Type B pancreatic cell (in vitro differentiated cells): ENCODE measurements at regions not wholly inside any gene's neighbourhood (a gene's known extent, or its start where the extent isn't known, plus 50 kb on each side); places are given as distances from the start of the nearest gene placed in this dataset.
"Not testable (repeated sequence)": the region's sequence is repeated elsewhere in the genome, so short reads cannot be mapped to it uniquely, and the experiment has no call there.

Experiments
- DNase-seq: peaks from one replicate; pipeline ENCODE4 v3.0.0; 2021; ENCODE audit warnings: mixed read lengths; ENCODE audit not compliant: unreplicated experiment; ENCODE audit errors: extremely low spot score
- H3K27ac Mint-ChIP-seq: 2 replicates; pipeline ENCODE4 v1.8.0; 2021; ENCODE audit warnings: mild to moderate bottlenecking, mixed read lengths
- H3K27me3 Mint-ChIP-seq: 2 replicates; pipeline ENCODE4 v1.8.0; 2021; ENCODE audit warnings: mixed read lengths
- H3K36me3 Mint-ChIP-seq: 2 replicates; pipeline ENCODE4 v1.8.0; 2021; ENCODE audit warnings: mixed read lengths
- H3K4me1 Mint-ChIP-seq: one replicate; pipeline ENCODE4 v1.8.0; 2021; ENCODE audit warnings: mixed read lengths; ENCODE audit not compliant: unreplicated experiment
- H3K4me3 Mint-ChIP-seq: 2 replicates; pipeline ENCODE4 v1.8.0; 2021; ENCODE audit warnings: mild to moderate bottlenecking, mixed read lengths
- H3K9me3 Mint-ChIP-seq: 2 replicates; pipeline ENCODE4 v1.8.0; 2021; ENCODE audit warnings: mixed read lengths
- CTCF ChIP-seq: fragments of 200-600 bp; sonication (generic); conservative IDR thresholded peaks from 2 replicates; pipeline ENCODE4 v1.5.0; 2021; ENCODE audit warnings: antibody characterized with exemption, mild to moderate bottlenecking

DNA sequence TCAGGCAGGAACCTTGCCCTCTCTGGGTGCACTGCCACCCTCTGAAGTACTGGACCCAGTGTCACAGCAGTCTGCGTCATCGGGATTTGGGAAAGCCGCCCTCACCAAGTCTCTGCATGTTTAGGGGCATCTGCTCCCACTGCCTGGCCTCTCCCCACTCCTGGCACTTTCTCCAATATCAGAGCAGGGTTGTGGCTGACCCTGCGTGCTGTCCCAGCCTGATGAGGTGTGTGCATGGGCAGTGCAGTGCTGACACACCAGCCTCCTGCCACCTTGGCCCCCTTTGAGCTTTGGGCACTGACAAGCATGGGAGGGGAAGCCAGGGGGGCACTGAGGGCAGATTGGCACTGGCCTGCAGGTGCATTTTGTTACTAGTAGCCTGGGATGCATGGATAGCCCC lies 652.5 kb downstream of the GABRG1 start:
- Mint-ChIP-seq H3K4me3 (no peak overlapping the region), H3K4me1 (no peaks in the 10 kb centered on the region), H3K27me3 (no peaks in the 10 kb centered on the region), H3K9me3 (peaks cover 7% of the 10 kb centered on the region), H3K27ac (no peak overlapping the region), H3K36me3 (no peaks in the 10 kb centered on the region)
- no peak for TF ChIP-seq CTCF
- DNase-seq = no peak

DNA sequence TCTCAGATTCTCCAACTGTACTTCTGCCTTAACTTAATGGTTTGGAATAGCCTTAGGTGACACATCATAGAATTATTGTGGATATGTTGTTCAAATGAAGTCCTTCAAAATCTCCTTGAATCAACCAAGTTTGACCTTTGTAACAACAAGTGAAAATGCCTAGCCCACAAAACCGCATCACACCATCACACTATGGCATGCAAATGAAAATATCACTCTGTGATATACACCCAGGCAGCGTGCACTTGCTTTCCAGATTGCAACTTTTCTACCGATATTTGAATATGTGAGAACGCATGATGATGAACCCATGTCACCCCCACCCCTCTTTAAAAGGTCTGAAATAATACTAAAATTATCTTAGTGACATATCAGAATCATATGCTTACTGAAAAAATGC lies 656.7 kb downstream of the GABRG1 start:
- no peak for TF ChIP-seq CTCF
- H3K9me3 Mint-ChIP-seq = no peaks in the 10 kb centered on the region
- H3K36me3 Mint-ChIP-seq = no peaks in the 10 kb centered on the region

GRCh38 chr4:45460157-45460556 lies 663.7 kb downstream of the GABRG1 start:
- H3K36me3 Mint-ChIP-seq, H3K27me3 Mint-ChIP-seq, DNase-seq: not testable (repeated sequence)

More for the DNA sequence above, 656.7 kb downstream of the GABRG1 start:
- DNase-seq = no peak
- H3K4me1 Mint-ChIP-seq = no peaks in the 10 kb centered on the region
- H3K27ac Mint-ChIP-seq = no peak overlapping the region
- H3K27me3 Mint-ChIP-seq = no peaks in the 10 kb centered on the region
- H3K4me3 Mint-ChIP-seq = no peak overlapping the region

DNA sequence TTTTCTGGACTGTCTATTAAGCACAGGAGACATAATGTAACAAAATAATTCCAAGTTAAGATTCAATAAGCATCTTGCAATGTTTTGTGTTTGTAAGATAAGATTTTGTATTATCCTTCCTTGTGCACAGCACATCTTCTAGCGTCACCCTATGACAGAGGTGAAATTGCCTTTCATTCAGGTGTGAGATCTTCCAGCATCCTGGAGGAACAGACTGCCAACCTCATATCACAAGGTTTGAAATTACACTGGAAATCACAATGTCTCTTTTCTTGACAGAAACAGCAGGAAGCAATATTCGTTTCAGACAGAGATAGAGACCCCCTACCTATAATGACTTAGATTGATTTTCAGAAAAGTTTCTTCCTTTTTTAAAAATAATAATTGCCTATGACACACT lies 668.6 kb downstream of the GABRG1 start:
- H3K9me3 Mint-ChIP-seq = no peaks in the 10 kb centered on the region
- H3K27ac Mint-ChIP-seq = no peak overlapping the region
- H3K4me1 Mint-ChIP-seq = no peaks in the 10 kb centered on the region
- no peak for TF ChIP-seq CTCF
- H3K27me3 Mint-ChIP-seq = peaks cover 5% of the 10 kb centered on the region
- H3K36me3 Mint-ChIP-seq = no peaks in the 10 kb centered on the region
- DNase-seq = no peak
- no peak overlapping the region for H3K4me3 Mint-ChIP-seq

More at GRCh38 chr4:45460157-45460556, 663.7 kb downstream of the GABRG1 start:
- not testable (repeated sequence) for H3K27ac Mint-ChIP-seq, H3K4me3 Mint-ChIP-seq, H3K9me3 Mint-ChIP-seq, H3K4me1 Mint-ChIP-seq

- TF ChIP-seq CTCF = peak; percentile 76
- H3K36me3 Mint-ChIP-seq = no peaks in the 10 kb centered on the region
- no peak overlapping the region for H3K4me3 Mint-ChIP-seq
- no peaks in the 10 kb centered on the region for H3K9me3 Mint-ChIP-seq
- peaks cover 5% of the 10 kb centered on the region for H3K27me3 Mint-ChIP-seq
- peak overlapping the region; percentile 0 for H3K27ac Mint-ChIP-seq
- no peaks in the 10 kb centered on the region for H3K4me1 Mint-ChIP-seq
- no peak for DNase-seq
Measured at GRCh38 chr4:45453258-45453853, 670.5 kb downstream of the GABRG1 start.

- Mint-ChIP-seq H3K27ac (no peak overlapping the region), H3K27me3 (no peaks in the 10 kb centered on the region), H3K4me3 (no peak overlapping the region), H3K36me3 (no peaks in the 10 kb centered on the region), H3K4me1 (no peaks in the 10 kb centered on the region), H3K9me3 (no peaks in the 10 kb centered on the region)
- no peak for DNase-seq
- peak; percentile 72 for TF ChIP-seq CTCF
Measured at GRCh38 chr4:45442466-45442865, 681.4 kb downstream of the GABRG1 start.
